CD4-positive, alpha-beta T cell treated with Interleukin-2 at 100 ng/mL for 4 hours (primary cell): ENCODE measurements at regions not wholly inside any gene's neighbourhood (a gene's known extent, or its start where the extent isn't known, plus 50 kb on each side); places are given as distances from the start of the nearest gene placed in this dataset.

Experiments used
- DNase-seq: peaks from one replicate; pipeline ENCODE4 v3.0.0-alpha.2; 2020; ENCODE audit warnings: low spot score

DNA sequence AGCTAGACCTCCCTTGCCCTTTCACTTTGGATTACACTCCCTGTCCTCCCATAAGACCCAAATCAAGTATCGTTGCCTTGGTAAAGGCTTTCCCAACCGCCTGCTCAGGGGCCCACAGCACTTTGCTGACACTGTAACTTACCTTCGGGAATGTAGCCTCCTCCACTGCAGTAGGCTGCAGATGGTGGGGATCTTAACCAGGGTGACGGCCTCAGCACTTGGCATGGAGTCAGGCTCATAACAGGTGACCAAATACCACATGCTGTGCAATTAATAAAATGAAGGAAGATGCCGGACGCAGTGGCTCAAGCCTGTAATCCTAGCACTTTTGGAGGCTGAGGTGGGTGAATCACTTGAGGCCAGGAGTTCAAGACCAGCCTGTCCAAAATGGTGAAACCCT, 88.7 kb upstream of the IRF2BP2 start:
- DNase-seq = no peak

DNA sequence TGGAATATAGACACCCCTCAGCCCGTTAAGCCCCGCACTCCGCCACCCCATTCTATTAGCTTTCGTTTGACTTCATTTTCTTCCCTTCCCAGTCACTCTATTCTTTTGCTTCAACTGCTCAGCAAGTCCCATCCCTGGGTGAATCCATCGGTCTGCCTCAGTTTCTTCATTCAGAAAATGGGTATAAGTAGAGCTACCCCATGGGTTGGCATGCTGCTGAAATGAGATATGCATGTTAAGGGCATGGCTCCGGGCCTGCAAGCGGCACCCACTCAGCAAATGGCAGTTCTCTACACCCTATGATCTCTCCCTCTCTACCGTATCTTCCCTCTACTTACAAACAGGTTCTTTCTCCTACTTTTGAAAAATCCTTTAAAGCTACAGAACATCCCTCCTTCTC, 87.8 kb upstream of the IRF2BP2 start:
- DNase-seq = no peak

DNA sequence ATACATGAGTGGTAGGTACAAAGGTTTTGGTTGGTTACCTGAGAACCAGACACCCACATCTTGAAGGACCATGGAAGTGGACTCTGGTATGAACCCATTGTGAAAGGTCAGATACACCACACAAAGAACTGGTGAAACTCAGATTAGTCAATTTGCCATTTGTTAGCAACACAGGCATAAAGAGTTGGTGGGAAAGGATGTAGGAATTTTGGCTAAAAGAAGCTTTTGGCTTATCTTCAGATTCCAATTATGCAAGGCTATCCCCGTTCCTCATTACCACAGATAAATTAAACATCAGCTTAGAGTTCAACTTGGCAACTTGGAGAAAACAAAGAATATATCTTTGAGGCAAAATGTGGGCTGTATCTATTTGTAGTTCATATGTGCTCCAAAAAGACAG, 87.0 kb upstream of the IRF2BP2 start:
- DNase-seq = no peak

DNA sequence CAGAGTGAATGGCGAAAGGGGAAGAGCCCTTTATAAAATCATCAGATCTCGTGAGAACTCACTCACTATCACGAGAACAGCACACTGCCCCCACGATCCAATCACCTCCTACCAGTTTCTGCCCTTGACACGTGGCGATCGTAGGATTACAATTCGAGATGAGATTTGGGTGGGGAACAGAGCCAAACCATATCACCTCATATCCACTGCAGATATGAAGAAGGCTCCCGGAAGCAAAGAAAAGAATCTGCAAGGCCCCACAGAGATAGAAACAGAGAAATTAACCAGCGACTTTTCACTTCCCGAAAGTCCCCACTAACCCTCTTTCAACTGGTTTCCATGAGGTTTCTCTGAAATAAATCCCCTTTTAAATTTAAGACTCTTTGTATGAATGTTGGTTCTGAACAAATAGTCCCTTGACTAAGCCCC, 86.2 kb upstream of the IRF2BP2 start:
- DNase-seq = no peak

DNA sequence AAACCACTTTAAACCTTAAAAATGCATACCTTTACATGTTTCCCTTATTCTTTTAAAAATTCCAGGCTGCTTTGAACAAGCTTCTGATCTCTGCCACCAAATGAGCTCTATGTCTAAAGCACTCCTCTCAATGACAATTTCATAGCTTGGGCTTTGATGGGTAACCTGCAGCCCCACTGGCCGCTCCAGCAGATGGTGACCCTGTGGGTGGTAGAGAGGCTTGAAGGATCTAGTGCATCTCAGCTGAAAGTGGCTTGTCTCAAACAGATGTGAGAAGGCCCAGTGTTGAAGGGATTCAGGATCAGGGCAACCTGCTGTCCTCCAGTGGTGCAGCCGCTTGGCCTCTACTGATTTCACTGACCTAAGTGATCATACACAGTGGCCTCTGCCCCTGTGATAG, 84.7 kb upstream of the IRF2BP2 start:
- no peak for DNase-seq

DNA sequence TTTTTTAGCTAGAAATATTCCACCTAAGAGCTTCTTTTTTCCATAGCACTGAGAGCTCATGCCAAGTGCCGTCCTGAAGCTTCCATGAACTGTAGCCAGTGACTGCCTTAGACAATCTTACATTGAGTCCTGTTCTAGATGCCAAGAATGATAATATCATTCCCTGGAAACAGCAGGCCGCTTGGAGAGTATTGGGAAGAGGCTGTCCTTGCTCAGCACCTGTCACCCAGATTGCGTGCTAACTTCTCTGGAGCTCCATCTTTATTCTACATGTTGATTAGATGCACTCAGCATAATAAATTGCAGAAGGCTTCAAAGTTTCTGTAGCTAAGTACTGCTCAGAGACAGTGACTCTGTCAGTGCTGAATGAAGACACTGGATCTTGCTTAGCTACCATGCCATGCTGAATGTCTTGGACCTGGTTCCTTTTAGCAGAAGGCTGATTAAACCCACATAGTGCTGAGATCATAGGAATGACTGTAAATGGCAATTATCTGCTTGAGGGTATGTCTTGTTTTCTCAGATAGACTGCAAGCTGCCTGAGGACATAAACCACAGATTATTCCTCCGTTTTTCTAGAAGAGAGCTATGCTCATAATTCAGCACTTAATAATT, 83.1 kb upstream of the IRF2BP2 start:
- no peak for DNase-seq

DNA sequence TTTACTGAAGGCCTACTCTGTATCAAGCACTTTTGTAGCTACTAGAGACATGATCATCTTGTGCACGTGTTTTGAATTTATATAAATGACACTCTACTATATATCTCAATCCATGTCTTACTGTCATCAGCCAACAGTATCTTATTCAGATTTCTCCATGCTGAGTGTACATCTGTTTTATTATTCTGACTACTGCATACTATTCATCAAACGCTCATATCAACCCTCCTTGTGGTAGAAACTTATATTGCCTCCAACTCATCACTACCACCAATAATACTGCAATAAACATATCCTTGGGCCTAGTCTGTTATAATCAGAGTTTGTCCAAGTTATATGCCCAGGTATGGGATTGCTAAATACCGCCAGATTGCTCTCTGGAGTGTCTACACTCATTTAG, 81.6 kb upstream of the IRF2BP2 start:
- peak; percentile 15 for DNase-seq

DNA sequence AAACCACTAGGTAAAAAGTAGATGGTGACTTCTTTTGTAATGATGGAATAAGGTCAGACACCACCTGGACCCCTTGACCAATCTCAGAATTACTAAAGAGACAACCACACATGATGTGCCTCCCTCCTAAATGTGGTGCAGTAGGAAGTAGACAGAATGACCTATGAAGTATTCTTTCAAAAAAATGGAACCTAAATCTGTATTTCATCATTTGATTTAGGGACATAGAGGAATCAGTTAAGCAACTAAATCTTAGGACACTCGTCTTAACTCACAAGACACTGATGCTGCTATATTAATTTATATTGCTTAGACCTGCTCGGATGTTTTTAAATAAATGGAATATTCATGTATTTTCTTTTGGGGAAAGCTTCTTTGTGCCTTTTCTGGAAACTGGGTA, 80.9 kb upstream of the IRF2BP2 start:
- DNase-seq = no peak

DNA sequence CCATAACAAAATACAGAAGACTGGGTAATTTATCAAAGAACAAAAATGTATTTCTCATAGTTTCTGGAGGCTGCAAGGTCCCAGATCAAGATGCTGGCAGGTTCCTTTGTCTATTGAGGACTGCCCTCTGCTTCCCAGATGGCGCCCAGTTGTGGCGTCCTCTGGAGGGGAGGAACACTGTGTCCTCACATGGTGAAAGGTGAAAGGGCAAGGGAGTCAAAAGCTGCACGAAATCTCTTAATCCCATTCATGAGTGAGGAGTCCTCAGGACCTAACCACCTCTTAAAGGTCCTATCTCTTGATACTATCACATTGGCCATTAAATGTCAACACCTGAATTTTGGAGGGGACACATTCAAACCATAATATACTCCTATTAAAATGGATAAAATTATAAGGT, 79.3 kb upstream of the IRF2BP2 start:
- DNase-seq = no peak

DNA sequence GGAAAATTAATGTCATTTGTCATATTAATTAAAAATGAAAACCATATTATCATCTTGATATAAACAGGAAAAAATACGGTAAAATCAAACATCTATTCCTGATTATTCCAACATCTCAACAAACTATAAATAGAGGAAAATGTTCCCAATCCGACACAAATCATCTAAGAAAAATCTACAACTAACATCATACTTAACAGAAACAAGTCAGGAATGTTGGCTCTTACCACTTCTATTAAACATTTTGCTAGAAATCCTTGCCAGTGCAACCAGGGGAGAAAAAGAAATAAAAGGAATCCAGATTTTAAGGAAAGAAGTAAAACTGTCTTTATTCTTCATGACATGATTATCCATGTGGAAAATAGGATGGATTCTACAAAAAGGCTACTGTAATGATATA, 77.0 kb upstream of the IRF2BP2 start:
- DNase-seq = no peak

DNA sequence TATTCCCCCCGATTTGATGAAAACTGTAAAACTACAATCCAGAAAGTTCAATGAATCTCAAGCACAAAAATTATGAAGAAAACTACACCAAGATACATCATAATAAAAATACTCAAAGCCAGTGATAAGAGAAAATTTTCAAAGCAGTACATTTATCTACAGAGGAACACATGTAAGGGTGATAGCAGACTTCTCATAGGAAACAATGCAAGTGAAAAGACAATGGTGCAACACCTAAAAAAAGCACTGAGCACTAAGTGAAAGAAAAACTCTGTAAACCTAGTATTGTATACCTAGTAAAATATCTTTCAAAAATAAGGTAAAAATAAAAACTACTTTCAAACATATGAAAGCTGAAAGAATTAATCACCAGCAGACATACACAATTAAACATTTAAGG, 76.1 kb upstream of the IRF2BP2 start:
- no peak for DNase-seq

DNA sequence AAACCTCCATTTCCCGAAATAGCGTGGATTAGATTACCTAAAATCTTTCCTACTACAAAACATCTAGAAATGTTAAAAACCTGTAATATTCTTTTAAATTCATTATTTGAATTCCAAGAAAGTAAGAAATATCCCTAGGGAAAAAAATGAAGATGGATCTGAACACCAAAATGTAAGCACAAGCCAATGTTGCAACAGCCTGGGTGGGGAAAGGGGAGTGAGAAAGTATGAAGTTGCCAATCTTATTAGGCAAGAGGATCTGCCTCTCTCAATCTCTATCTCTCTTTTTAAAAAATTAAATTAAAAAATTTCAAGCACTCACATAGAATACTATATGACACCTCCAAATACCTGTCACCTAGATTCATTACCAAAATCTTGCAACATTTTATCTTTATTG, 74.9 kb upstream of the IRF2BP2 start:
- no peak for DNase-seq

DNA sequence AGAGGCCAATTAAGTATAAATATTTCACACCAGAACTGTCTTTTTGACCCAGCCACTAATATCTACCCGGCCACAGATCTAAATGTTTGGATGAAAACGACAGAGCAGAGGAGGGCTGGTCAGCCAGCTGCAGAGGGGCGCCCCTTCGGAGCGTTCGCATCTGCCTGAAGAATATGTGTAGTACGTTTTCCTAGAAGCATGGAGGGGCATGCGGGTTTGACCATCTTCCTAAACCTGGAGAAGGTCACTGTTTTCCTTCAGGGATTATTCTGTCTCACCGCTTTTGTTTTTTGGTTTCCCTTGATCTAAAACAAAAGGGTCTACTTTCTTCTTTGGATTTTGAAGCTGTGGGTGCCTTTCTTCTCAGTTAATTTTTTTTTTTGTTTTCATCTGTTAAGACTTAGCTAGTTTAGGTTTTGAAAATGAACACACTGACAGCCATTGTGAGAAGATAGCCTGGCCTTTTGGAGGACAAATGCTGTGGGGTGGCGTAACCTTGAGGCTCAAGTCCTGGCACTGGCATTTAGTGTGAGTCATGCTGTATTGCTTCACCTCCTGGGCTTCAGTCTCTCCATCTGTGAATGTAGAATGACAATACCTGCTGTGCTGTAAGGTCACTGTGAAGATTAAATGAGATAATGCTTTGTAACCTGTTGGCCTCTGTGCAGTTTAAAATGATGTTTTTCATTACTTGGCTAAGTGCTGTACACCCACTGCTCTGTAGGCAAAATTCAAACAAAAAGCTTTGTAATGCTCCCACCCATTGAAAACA, 74.1 kb upstream of the IRF2BP2 start:
- no peak for DNase-seq

DNA sequence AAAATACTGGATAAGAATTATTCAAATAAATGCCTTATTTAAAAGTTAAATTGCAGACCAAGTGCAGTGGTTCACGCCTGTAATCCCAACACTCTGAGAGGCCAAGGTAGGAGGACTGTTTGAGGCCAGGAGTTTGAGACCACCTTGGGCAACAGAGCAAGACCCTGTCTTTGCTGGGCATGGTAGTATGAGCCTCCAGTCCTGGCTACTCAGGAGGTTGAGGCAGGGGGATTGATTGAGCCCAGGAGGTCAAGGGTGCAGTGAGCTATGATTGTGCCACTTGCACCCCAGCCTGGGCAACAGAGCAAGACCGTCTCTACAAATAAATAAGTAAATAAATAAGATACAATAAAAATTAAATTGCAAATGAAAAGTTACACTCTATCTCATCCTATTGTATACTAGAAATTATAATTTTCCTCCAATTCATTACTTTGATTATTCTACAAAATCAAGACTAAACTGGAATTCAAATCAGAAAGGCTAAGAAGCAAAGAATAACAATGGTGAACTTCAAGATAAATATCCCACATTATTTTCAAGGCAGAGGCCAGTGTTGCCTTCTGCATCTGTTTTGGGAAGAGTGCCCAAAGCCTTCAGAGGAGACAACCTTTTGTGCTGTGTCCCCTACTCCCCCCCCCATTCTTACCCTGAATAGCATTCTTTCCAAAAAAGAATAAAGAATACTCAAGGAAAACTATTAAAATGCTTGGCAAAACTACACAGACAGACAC, 73.3 kb upstream of the IRF2BP2 start:
- DNase-seq = no peak

DNA sequence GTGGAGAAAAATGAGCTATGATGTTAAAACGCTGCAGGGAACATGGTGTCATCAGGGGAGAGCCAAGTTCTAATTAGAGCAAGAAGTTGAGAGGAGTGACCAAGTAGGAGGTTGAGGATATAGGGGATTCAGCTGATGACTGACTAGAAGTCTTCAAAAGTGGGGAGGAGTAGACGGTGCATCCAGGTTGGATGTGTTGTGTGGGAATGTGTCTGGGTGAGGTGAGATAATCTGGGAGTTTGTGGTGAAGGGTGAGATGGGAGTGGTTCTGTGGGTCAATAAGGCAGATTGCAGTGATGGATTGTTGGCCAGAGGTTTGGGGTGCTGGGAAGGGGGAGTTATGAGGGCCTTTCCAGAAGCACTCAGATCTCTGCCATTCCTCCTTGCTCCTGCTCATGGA, 72.0 kb upstream of the IRF2BP2 start:
- DNase-seq = no peak

DNA sequence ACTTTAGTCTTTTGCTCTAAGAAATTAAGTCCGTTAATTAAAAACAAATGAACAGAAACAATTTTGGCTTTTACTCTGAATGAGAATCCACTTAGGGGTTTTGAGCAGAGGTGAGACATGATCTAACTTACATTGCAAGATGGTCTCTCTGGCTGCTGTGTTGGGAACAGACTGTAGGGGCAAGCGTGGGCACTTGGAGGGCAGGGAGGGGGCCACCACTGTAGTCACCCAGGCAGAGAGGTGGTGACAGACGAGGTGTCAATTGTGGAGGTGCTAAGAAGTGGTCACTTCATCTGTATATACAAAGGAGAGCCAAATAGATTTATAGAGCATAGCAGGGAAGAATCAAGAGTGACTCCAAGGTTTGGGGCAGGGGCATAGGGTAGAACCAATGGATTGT, 71.1 kb upstream of the IRF2BP2 start:
- DNase-seq = no peak

DNA sequence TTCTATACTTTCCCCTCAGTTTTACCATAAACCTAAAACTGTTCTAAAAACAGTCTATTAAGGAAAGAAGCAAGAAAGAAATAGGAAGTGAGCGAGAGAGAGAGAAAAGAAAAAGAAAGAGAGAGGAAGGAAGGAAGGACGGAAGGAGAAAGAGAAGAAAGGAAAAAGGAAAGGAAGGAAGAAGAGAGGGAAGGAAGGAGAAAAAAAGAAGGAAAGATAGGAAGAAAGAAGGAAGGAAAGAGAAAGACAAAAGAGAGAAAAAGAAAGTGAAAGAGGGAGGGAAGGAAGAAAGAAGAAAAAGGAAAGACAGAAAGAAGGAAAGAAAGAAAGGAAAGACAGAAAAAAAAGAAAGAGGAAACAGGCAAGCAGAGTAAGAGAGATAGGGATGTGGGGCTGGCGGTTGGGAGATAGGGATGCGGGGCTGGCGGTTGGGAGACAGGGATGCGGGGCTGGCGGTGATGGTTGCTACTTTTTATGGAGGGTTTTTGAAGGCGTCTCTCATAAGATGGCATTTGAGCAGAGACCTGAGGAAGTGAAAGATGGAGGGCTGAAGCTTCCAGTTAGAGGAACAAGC, 70.4 kb upstream of the IRF2BP2 start:
- no peak for DNase-seq

DNA sequence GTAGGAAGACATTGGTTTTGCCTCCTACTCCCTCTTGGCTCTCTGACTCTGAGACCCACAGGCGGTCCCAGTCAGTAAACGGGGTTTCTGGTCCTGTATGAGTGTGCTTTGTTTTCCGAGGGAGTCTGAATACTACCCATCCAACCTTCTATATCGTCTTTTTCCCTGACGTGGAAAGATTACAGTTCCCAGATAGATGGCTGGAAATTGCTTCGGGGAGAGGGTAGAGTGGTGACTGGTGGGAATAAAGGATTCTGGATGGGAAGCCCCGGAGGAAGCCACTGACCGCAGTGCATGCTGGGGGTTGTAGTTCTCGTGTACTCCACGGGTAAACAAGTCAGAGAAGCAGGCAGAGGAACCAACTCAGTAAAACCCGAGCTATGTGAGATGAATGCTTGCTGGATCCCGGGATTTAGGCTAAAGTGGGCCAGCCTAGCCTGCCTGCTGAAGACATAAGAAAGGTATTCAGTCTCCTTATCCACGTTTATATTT, 66.2 kb upstream of the IRF2BP2 start:
- DNase-seq = peak; percentile 57

DNA sequence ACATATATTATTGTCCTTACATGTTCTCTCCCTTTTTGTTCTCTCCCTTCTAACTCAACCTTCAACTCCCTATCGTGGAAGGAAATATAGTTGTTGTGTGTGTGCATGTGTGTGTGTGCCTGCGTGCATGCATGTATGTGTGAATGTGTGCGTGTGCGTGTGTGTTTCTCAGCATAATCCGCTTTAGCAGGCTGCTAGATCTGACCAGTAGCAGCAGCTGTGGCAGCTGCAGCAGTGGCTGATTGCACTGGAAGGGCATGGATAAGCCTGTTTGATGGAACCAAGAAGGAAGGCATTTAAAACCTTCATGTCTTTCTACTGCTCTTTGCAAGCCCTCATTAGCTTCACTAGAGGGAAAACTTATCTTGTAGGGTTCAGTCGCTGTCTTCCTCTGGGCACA, 65.6 kb upstream of the IRF2BP2 start:
- DNase-seq = no peak

DNA sequence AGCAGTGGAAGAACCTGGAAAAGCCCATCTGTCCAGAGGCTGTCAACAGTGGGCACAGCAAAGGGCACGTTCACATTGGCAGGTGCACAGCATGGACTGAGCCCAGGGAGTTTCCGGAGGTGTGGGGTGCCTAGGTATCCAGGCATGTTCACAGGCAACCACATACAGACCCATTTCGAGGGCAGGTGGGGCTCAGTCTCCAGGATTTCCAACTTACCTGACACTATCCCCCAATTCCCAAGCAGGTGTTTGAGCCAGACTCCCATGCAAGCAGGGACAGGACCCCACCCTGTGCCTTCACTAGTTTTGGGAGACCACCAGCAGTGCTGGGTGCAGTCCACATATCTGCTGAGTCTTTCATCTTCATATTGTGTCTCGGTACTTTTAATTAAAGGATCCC, 65.0 kb upstream of the IRF2BP2 start:
- DNase-seq = no peak

DNA sequence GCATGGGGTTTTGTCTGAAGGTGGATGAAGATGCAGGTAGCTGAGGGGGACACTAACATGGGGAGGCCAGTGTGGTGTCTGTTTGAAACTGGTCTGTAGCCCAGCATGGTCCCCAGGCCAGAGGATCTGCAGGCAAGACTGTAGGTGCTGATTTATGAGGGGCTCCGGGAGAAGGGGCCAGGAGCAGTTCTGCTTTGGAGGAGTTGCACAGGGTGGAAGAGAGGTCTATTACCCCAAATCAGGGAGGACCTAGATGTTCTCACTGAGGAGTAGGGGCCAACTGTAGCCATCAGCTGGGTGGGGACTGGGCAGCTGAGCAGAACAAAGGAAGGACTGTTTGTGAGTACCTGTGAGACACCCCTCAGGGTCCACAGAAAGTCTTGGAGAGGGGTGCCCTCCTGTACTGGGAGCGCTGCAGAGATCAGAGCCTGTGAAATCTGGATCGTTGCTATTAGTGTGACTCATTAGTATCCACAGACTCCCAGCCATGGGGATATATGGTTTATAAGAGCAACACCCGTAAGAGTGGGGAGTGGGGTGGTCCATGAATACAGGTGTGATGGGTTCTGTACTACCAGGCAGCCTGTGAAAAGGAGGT, 64.3 kb upstream of the IRF2BP2 start:
- DNase-seq = no peak

DNA sequence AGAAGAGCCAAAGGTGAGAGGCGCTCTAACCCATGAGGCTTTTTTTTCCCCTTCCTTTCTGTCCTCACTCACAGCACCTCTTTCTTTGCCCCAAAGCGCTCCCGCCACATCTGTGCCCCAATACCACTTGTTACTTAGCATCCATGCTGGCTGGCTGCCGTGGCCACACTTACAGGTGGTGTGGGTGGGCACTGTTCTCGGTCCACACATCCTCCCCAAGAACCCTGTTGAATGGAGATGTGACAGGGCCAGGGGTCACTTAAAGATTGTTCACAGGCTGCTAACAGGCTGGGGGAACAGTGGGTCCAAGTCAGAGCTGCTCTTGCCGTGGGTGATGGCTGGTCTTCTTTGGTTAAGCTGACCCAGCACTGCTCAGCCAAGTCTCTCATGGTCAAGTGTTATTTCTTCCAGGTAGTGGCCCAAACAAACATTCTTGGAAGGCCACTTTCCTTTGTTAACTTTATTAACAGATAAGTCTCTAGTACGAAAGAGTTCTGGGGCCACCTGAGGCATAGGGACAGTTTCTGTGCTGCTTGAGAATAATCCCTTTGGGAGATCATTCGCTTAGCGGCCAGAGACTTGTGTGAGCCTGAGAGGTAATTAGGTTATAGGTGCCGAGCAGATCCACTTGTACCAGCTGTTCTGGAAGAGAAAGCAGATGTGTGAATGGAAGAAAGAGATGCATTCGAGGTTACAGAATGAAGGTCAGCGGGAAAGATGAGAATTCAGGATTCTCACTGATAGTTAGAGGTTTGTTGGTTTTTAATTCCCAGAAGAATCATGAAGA, 62.6 kb upstream of the IRF2BP2 start:
- DNase-seq = no peak
